Superior temporal gyrus (tissue), 1 donor: ENCODE measurements at regions not wholly inside any gene's neighbourhood (a gene's known extent, or its start where the extent isn't known, plus 50 kb on each side); places are given as distances from the start of the nearest gene placed in this dataset.

Experiments used
- DNase-seq: peaks from one replicate; pipeline ENCODE4 v3.0.0-alpha.2; 2016; ENCODE audit errors: extremely low spot score

- DNase-seq, result no peak
Observed at GRCh38 chr2:54392555-54393324, 63.4 kb upstream of the SPTBN1 start.

- no peak for DNase-seq
Observed at GRCh38 chr2:54394392-54394791, 61.7 kb upstream of the SPTBN1 start.

GRCh38 chr2:54396107-54396506 lies 60.0 kb upstream of the SPTBN1 start:
- DNase-seq, result no peak

- DNase-seq, result no peak
Observed at GRCh38 chr2:54396798-54397197, 59.3 kb upstream of the SPTBN1 start.

- no peak for DNase-seq
Observed at GRCh38 chr2:54397426-54397825, 58.7 kb upstream of the SPTBN1 start.

- DNase-seq, result no peak
Observed at GRCh38 chr2:54401554-54401953, 54.6 kb upstream of the SPTBN1 start.

DNA sequence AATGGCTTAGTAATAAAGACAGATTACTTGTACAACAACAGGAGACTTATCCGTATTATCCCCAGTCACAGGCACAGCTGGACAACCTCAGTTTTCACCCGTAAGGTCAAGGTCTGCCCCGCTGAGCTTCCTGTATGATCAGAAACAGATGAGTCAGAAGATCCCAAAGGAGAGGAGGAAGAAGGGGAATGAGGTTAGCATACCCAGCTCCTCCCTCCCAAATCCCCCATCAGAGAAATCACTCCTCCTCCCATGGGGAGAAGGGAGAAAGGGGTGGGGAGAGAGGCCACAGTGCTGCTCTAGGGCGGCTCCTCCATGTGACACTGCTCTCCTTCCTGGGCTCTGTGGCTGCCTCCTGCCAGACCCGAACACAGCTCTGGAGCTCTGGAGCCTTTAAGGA lies 53.8 kb upstream of the SPTBN1 start:
- no peak for DNase-seq

- DNase-seq, result peak; percentile 74
Observed at GRCh38 chr2:54403512-54404238, 52.5 kb upstream of the SPTBN1 start.

- no peak for DNase-seq
Observed at GRCh38 chr2:54404270-54404669, 51.9 kb upstream of the SPTBN1 start.

DNA sequence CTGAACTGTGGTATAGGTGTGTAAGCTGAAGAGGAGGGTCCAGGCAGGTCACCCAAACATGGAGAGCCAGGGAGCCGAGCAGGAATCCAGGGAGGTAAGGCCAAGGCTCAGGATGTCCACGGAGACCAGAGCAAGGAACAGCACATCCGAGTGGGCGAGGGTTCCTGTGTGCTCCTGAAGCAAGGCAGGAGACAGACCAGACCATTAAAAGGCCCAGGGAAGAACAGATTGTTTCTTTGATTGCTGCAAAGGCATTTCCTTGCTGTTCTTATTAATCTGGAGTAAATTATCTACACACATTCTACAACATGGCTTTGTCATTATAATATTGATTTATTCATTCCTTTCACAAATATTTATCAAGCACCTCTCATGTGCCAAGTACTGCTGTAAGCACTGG lies 50.1 kb upstream of the SPTBN1 start:
- DNase-seq, result no peak
